GM12873 (cell line): ENCODE measurements at regions not wholly inside any gene's neighbourhood (a gene's known extent, or its start where the extent isn't known, plus 50 kb on each side); places are given as distances from the start of the nearest gene placed in this dataset.

Source experiments
- TF ChIP-seq, protein P1 (sequence below): IDR thresholded peaks from 2 replicates; pipeline ENCODE4 v1.5.1; 2012; ENCODE audit warnings: low read depth, mild to moderate bottlenecking, moderate library complexity, low read length, control low read depth; ENCODE audit not compliant: insufficient read depth; ENCODE audit errors: missing control alignments

DNA sequence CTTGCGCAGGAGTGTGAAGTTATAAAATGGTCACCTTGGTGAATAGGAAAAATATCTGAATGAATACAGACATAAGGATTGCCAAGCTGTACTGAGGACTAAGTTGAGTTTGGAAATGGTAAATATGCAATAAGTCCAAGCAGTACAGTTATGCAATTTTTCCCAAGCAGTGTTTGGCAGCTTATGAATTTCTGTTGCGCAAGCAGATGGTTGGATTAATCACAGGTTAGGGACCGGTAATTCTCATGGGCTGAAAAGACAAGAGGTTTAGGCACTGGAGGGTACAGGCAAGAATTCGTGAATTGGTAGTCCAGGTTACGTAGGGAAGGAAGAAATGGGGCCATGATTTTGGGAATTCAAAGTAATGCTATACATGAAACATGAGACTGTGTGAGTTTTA lies 210.3 kb downstream of the RAP2B start:
- TF ChIP-seq, protein P1, sequence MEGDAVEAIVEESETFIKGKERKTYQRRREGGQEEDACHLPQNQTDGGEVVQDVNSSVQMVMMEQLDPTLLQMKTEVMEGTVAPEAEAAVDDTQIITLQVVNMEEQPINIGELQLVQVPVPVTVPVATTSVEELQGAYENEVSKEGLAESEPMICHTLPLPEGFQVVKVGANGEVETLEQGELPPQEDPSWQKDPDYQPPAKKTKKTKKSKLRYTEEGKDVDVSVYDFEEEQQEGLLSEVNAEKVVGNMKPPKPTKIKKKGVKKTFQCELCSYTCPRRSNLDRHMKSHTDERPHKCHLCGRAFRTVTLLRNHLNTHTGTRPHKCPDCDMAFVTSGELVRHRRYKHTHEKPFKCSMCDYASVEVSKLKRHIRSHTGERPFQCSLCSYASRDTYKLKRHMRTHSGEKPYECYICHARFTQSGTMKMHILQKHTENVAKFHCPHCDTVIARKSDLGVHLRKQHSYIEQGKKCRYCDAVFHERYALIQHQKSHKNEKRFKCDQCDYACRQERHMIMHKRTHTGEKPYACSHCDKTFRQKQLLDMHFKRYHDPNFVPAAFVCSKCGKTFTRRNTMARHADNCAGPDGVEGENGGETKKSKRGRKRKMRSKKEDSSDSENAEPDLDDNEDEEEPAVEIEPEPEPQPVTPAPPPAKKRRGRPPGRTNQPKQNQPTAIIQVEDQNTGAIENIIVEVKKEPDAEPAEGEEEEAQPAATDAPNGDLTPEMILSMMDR, result no peak

DNA sequence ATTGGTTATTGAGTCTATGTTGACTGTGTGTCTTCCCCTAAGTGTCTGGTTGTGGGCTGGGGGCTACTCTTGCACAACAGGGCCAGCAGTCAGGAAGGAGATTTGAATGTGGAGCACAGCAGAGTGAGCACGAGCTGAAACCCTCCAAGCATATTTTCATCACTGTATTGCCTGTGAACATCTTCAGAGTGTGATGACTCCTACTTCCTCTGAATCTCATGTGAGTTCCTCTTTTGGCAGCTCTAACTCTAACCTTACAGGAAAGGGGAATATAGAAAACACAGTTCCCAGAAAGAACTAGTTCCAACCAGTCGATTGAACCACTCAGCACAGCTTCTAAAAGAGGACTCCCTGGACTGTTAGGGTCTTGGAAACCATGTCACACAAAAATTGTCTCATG lies 211.6 kb downstream of the RAP2B start:
- TF ChIP-seq, protein P1, result no peak

DNA sequence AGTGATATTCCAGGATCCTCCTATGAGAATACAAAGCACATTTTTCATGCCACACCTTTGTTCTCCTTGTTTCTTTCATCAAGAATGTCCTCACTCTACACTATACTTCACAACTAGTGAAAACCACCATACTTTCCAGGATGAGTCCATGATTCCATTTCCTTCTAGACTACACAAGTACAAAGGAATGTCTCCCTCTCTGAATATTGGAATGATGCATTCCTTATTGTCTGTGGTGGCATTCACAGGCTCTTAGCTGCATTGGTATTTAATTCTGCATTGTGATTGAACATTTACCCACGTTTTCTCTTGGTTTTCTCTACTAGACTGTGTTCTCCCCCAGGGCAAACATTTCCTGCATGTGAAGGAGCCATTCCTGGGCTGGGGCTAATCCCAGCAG lies 217.5 kb downstream of the RAP2B start:
- TF ChIP-seq, protein P1, result no peak

DNA sequence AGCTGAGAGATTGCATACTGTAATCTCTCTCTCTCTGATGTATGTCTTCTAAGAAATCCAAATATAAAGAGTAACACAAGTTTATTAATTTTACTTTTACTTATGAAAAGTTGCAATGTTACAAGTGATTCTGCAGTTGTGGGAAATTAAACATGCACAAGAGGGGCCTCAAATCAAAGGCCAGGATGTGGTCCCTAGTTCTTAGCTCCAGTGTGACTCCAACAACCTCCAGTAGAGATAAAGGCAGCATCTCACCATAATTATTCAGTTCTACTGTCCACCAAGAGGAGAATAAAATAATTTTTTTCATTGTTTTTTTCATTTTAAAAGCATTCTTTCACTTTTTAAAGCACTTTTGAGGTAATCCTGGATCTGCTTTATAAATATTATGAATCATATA lies 223.3 kb downstream of the RAP2B start:
- TF ChIP-seq, protein P1, result no peak

DNA sequence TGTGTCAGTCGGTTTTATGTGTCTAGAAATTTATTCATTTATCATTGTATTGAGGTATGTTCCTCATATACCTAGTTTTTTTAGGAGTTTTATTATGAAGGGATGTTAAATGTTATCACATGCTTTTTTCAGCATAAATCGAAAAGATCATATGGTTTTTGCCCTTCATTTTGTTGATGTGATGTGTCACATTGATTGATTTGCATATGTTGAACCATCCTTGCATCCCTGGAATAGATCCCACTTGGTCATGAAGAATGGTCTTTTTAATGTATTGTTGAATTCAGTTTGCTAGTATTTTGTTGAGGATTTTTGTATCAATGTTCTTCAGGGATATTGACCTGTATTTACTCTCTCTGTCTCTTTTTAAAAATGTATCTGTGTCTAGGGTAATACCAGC lies 230.3 kb downstream of the RAP2B start:
- TF ChIP-seq, protein P1, result no peak

DNA sequence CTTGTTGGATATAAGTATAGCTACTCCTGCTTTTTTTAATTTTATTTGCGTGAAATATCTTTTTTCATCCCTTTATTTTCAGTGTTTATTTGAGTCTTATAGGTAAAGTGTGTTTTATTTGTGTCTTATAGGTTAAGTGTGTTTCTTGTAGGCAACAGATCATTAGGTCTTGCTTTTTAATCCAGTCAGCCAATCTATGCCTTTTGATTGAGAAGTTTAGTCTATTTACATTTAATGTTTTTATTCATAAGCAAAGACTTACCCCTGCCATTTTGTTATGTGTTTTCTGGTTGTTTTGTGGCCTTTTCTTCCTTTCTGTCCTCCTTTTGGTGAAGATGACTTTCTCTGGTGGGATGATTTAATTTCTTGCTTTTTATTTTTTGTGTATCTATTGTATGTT lies 232.0 kb downstream of the RAP2B start:
- TF ChIP-seq, protein P1, result no peak

DNA sequence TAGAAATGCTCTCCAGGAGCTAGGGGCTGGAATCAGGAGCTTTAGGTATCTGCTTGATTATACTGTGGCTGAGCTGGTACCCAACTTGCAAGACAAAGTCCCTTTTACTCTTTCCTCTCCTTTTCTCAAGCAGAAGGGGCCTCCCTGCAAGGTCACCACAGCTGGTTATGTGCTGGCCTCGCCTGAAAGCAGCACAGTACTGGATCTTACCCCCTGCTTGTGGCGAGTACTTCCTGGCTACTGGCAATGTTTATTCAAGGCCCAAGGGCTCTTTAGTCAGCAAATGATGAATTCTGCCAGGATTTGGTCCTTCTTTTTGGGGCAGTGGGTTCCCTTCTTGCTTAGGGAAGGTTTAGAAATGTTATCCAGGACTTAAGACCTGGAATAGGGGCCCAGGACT lies 234.6 kb downstream of the RAP2B start:
- TF ChIP-seq, protein P1, result no peak

DNA sequence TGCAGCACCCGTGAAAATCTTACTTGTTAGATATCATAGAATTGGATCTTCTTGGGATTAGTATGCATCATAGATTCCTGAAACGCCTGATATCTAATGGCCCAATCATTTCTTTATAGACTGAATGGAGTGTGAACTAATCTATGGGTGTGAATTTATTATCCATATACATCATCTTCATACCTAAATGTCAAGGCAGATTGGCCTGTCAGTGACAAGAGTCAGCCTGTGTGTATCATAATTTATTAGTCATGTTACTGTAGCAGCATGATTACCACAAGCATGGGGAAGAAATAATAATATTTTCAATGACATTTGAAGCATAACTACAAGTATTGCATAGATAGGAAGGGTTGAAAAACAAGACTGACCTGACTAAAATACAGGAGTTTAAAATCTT lies 235.8 kb downstream of the RAP2B start:
- TF ChIP-seq, protein P1, result no peak
